ENCODE measurements at regions not wholly inside any gene's neighbourhood (a gene's known extent, or its start where the extent isn't known, plus 50 kb on each side); places are given as distances from the start of the nearest gene placed in this dataset.

GRCh38 chr6:23409531-23409930, 716.5 kb upstream of the NRSN1 start:
- 58 to 82% (median 67%) methylated on average over 7 of the region's 7 CpGs for WGBS, 4 donors
- no peak for DNase-seq
- TF ChIP-seq POLR2A (IDR thresholded peaks at IDR 0.05) (no peak), CTCF (IDR thresholded peaks at IDR 0.05) (no peak)
- H3K27me3 ChIP-seq: no peaks in the 10 kb centered on the region
- no peak overlapping the region for H3K27ac ChIP-seq
- H3K9me3 ChIP-seq: no peaks in the 10 kb centered on the region
- H3K4me3 ChIP-seq: no peak overlapping the region
- no peak for ATAC-seq
- H3K4me1 ChIP-seq: peaks cover 0 to 12% (median 5%) of the 10 kb centered on the region in 12 donors
- intact Hi-C loops (cut with DNase I): no loop called here
- H3K36me3 ChIP-seq: no peaks in the 10 kb centered on the region

- no peak for ATAC-seq
- no peaks in the 10 kb centered on the region for H3K9me3 ChIP-seq
- DNase-seq: no peak
- TF ChIP-seq POLR2A (IDR thresholded peaks at IDR 0.05) (no peak), CTCF (IDR thresholded peaks at IDR 0.05) (no peak)
- no peak overlapping the region for H3K4me3 ChIP-seq
- no peaks in the 10 kb centered on the region for H3K36me3 ChIP-seq
- peaks cover 0 to 13% (median 5%) of the 10 kb centered on the region in 12 donors for H3K4me1 ChIP-seq
- H3K27ac ChIP-seq: no peak overlapping the region
- WGBS, 4 donors: 93 to 95% (median 94%) methylated on average over 8 of the region's 8 CpGs
- intact Hi-C loops (cut with DNase I): loop anchor here in 1 of 10 donors (10.0 kb wide), 1 partner anchor 206 kb away; no protein-coding TSS in a partner anchor
- H3K27me3 ChIP-seq: no peaks in the 10 kb centered on the region
Measured at GRCh38 chr6:23410439-23410838, 715.6 kb upstream of the NRSN1 start.

GRCh38 chr6:23412770-23413169, 713.2 kb upstream of the NRSN1 start:
- DNase-seq (no peak), ATAC-seq (no peak)
- intact Hi-C loops (cut with DNase I): loop anchor here in 1 of 10 donors (10.0 kb wide), 1 partner anchor 208 kb away; no protein-coding TSS in a partner anchor
- Histone ChIP-seq H3K27me3 (no peaks in the 10 kb centered on the region), H3K9me3 (no peaks in the 10 kb centered on the region), H3K4me1 (peaks cover 0 to 13% (median 5%) of the 10 kb centered on the region in 12 donors), H3K4me3 (no peak overlapping the region), H3K36me3 (no peaks in the 10 kb centered on the region), H3K27ac (no peak overlapping the region)
- TF ChIP-seq POLR2A (IDR thresholded peaks at IDR 0.05) (no peak), CTCF (IDR thresholded peaks at IDR 0.05) (no peak)

GRCh38 chr6:23413327-23414050, 712.5 kb upstream of the NRSN1 start:
- ATAC-seq: no peak
- Histone ChIP-seq H3K27ac (no peak overlapping the region), H3K4me1 (peaks cover 0 to 20% (median 6%) of the 10 kb centered on the region in 12 donors), H3K4me3 (no peak overlapping the region), H3K27me3 (no peaks in the 10 kb centered on the region), H3K9me3 (no peaks in the 10 kb centered on the region), H3K36me3 (no peaks in the 10 kb centered on the region)
- TF ChIP-seq POLR2A (IDR thresholded peaks at IDR 0.05) (no peak), CTCF (IDR thresholded peaks at IDR 0.05) (no peak)
- WGBS, 4 donors: 74 to 94% (median 78%) methylated on average over 2 of the region's 2 CpGs
- intact Hi-C loops (cut with DNase I): loop anchor here in 1 of 10 donors (10.0 kb wide), 1 partner anchor 209 kb away; no protein-coding TSS in a partner anchor
- no peak for DNase-seq
